Right ventricle myocardium superior (tissue), 1 donor: ENCODE measurements at regions not wholly inside any gene's neighbourhood (a gene's known extent, or its start where the extent isn't known, plus 50 kb on each side); places are given as distances from the start of the nearest gene placed in this dataset.

ENCODE experiments used
- ATAC-seq: fragments of 200-7000 bp; cut with Tn5 transposase; one replicate; pipeline ENCODE4 v1.9.1; 2020; ENCODE audit warnings: mild to moderate bottlenecking; ENCODE audit not compliant: poor library complexity
- DNase-seq: peaks from one replicate; pipeline ENCODE4 v3.0.0-alpha.2; 2020
- intact Hi-C: fragments of 100-400 bp; cut with DNase I; formaldehyde crosslinking; loops from one replicate; pipeline ENCODE4 v1.11.2; 2022
- donor health status: DM: no; HTN: yes; CAD: no; lungs with severe emphysema.

- no peak for ATAC-seq
- intact Hi-C loops = no loop called here
- DNase-seq = no peak
Observed at GRCh38 chr15:88707771-88708654, 69.2 kb downstream of the ISG20 start.

- intact Hi-C loops = no loop called here
- DNase-seq (no peak), ATAC-seq (no peak)
Observed at GRCh38 chr15:88708655-88709054, 69.8 kb downstream of the ISG20 start.

DNA sequence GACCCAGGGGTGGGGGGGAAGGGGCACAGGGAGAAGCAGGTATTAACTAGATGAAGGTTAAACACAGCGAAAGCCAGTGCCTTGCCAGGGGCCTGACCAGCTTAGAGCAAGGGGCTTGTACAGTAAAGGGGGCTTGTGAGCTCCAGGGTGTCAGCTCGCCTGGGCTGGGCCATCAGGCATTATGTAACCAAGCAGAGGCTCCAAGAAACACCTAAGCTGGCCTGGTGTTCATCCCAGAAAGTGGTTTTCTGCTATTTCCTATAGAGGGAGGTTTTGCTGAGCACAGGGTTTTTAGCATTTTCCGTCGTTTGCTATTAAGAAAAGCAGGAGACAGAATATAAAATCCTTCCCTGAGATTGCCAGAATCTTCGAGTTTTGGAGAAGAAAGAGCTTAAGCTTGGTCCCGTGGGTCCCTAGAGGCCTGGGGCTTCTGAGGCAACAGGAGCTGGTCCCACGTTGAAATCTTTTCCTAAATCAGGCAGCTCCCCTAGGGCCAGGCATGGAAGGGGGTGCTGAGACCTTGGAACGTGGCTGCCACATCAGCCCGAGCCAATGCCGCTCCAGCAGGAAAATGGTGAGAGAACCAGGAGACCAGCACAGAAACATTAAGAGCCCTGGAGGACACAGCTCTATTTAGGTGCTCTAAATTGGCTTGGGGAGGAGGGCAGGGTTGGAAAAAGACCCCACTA lies 71.4 kb downstream of the ISG20 start:
- intact Hi-C loops = no loop called here
- no peak for ATAC-seq
- no peak for DNase-seq

DNA sequence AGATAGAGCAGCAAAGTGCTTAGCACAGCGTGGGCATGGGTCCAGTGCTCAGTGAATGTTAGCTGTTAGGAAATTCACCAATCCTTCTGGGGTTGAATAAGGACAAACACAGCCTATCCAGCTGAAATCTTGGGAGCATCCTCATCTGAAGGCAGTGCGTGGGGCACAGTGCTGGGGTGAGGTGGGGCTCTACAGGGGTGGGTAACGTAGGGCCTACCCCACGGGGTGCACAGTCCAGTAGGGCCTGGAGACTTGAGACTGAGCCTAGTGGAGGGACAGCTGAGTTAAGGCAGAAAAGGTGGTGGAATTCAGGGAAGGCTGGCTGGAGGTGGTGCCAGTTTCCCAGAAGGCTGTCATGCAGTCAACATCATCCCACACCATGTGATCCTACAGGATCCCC lies 73.0 kb downstream of the ISG20 start:
- ATAC-seq (no peak), DNase-seq (no peak)
- intact Hi-C loops = no loop called here

- DNase-seq (no peak), ATAC-seq (peak; percentile 80)
- intact Hi-C loops = no loop called here
Observed at GRCh38 chr15:88714782-88715372, 76.1 kb downstream of the ISG20 start.

- ATAC-seq (no peak), DNase-seq (no peak)
- intact Hi-C loops = no loop called here
Observed at GRCh38 chr15:88716543-88717381, 77.9 kb downstream of the ISG20 start.

- no peak for ATAC-seq
- DNase-seq = no peak
- intact Hi-C loops = no loop called here
Observed at GRCh38 chr15:88717382-88718031, 78.7 kb downstream of the ISG20 start.

DNA sequence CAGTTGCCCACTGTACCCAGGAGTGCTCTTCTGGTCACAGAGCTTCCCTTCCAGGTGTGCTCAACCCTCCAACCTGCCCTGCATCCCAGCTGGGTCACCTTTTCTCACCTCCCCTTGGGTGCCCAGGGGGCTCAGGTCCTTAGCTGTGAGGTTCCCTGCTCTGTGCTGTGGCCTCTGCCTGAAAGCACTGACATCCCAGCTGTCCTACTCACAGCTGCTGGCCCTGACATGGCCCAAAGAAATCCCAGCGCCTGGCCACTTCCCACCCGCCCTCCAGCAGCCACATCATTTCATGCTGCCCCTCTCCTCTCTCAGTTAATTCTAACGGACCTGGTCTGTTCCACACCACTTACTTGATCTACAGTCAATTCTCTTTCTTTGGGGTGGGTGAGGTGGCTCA lies 79.9 kb downstream of the ISG20 start:
- ATAC-seq = no peak
- intact Hi-C loops = no loop called here
- DNase-seq = no peak

- intact Hi-C loops = no loop called here
- ATAC-seq = no peak
- DNase-seq = no peak
Observed at GRCh38 chr15:88719654-88720053, 80.8 kb downstream of the ISG20 start.

DNA sequence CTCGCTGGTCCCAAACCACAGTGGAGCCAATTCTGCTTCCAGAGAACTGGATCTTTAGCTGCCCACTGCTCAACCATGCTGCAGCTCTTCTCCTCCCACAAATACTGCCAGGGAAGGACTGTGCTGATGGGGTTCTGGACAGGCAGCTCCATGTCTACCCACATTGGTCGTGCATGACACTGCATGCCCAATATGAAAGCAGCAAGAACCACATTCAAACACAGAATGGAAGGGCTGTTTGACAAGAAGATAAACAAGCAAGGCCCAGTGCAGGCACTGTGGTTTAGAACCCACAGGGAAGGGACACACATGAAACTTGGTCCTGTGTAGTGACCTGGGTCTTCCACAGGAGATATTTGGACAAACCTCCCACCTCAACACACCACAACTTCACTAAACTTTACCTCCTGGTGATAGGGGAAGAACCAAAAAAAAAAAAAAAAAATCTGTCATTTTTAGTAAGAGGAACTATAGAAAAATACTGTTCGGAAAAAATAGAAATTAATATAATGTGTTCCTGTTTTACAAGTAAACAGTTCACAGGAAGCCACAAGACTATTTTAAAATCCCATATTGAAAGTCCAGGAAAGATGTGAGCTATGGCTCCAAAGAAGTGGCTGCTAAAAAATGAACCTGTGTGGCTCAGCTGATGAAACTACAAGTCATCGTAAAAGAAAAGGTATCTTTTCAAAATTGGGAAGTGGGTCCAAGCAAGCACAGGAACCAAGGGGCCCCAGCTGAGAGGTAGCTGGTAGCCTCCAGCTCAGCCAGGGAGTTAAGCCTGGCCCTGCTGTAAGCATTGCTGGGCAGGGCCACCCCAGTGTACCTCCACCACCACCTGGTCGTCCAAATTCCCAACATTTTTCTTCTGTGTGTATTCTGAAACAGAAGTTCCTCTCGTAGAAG lies 77.7 kb upstream of the ACAN start:
- no peak for DNase-seq
- no peak for ATAC-seq
- intact Hi-C loops = no loop called here

- no peak for ATAC-seq
- DNase-seq = no peak
- intact Hi-C loops = no loop called here
Observed at GRCh38 chr15:88727439-88727838, 75.8 kb upstream of the ACAN start.

DNA sequence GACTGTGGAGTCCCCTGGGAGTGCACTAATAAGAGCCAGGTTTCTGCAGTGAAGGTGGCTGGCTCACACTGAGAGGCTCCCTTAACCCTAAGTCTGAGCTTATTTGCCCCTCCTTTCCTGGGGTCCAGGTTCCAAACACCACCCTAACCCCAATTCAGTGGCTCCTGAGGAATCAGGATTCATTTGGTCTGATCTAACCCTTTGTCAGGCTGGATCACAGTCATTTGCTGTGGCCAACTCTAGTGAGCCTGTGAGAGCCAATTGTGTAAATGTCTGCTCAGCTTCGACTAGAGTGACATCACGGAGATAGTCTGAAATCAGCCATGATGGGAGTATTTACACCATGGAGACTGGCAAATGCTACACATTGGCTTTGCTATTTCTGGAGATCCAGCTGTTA lies 73.7 kb upstream of the ACAN start:
- DNase-seq (no peak), ATAC-seq (no peak)
- intact Hi-C loops = no loop called here

DNA sequence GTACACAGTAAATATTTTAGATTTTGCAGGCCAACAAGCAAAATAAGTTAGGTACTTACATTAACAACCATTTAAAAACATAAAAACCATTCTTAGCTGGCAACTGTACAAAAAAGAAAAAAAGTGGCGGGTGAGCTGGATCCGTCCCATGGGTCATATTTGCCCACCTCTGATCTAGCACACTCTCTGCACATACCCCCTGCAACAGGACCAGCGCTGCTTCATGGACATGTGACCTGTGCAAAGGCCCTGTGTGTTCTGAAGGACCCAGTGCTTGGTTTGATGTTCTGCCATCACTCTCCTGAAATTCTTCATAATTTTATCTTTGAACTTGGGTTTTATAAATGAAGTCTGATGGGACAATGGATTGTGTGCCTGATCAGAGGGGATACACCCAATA lies 72.5 kb upstream of the ACAN start:
- DNase-seq (no peak), ATAC-seq (no peak)
- intact Hi-C loops = no loop called here

DNA sequence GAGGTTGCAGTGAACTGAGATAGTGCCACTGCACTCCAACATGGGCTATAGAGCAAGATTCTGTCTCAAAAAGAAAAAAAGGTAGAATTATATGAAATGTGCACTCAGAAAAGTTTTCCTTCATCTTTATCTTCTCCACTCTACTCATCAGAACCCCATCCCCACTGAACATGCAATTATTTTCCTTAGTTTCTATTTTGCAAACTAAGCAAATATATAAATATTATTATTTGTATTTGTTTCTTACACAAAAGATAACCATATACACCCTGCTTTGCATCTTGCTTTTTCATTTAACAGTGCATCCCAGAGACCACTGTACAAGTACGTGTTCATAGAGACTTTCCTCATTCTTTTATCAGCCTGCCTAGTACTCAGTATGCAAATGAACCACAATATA lies 68.0 kb upstream of the ACAN start:
- intact Hi-C loops = no loop called here
- DNase-seq (no peak), ATAC-seq (no peak)

DNA sequence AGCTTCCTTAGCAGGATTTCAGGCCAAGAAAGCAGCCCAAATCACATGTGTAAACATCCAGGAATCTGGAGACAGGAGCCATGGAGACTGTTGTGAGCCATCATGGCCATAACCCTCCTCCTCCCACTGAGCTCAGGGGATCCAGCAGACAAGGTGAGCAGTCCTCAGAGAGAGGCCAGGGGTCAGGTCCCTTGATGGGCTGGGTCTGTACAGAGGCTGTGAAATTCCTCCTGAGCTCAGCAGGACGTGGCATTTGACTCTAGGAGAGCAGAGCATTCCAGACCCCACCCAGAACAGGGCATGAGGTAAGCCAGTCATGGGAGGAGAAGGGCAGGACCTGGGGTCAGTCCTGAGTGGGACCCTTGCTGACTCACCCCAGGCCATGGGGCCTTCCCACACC lies 67.0 kb upstream of the ACAN start:
- ATAC-seq (no peak), DNase-seq (no peak)
- intact Hi-C loops = no loop called here

- ATAC-seq = no peak
- no peak for DNase-seq
- intact Hi-C loops = no loop called here
Observed at GRCh38 chr15:88738796-88739195, 64.4 kb upstream of the ACAN start.

DNA sequence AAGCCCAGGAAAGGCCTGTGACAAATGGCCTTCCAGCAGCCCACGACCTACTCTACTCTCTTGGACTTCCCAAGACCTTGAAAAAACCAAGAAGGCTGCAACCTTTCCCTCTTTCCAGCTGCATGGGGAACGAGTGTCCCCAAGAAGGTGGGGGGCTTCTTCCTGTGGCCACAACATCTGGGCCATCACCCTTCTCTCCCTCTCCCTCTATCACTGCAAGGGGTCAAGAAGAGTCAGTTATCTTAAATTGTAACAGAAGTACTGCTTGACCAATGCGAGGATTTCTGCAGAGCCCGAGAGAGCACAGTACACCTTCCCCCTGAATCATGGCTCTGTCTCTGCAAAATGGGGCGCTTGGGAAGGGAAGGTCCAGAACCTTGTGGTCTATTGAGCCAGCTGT lies 63.7 kb upstream of the ACAN start:
- no peak for DNase-seq
- ATAC-seq = no peak
- intact Hi-C loops = no loop called here

DNA sequence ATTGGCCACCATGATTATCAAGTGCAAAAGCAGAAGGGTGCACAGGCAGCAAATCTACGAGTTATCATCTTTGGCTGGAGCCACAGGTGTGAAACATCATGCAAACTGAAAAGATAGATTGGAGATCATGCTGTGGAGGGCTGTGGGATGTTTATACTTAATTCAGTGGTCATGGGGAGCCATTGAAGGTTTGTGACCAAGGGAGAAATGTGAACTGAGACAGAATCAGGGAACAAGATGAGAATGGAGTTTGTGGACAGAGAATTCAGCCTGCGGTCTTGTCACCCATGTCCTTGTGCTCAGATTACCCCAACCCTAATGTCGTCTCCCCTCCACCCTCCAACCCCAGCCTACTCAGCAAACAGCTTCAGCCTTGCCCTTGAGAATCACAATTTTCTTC lies 62.9 kb upstream of the ACAN start:
- no peak for ATAC-seq
- DNase-seq = no peak
- intact Hi-C loops = no loop called here
